ENCODE measurements at regions not wholly inside any gene's neighbourhood (a gene's known extent, or its start where the extent isn't known, plus 50 kb on each side); places are given as distances from the start of the nearest gene placed in this dataset.
"Not testable (repeated sequence)": the region's sequence is repeated elsewhere in the genome, so short reads cannot be mapped to it uniquely, and the experiment has no call there.

GRCh38 chr7:34445653-34446052, 212.4 kb upstream of the NPSR1 start:
- Histone ChIP-seq H3K36me3 (ENCODE audit: insufficient read depth, low read length) (no peaks in the 10 kb centered on the region), H3K4me1 (ENCODE audit: insufficient read depth, low read length) (no peaks in the 10 kb centered on the region), H3K27ac (ENCODE audit: low read depth, low read length) (no peak overlapping the region), H3K4me3 (ENCODE audit: low read depth in 1 of 2, low read length in 2 of 2) (no peak overlapping the region), H3K27me3 (ENCODE audit: control insufficient read depth in 1 of 2, insufficient read depth in 2 of 2, low read length in 2 of 2) (no peaks in the 10 kb centered on the region), H3K9me3 (ENCODE audit: low read length) (no peaks in the 10 kb centered on the region), H3K9ac (ENCODE audit: low read length) (no peak overlapping the region)

- not testable (repeated sequence) for H3K4me3 ChIP-seq (ENCODE audit: low read depth in 1 of 2, low read length in 2 of 2); H3K9me3 ChIP-seq (ENCODE audit: low read length); H3K27me3 ChIP-seq (ENCODE audit: control insufficient read depth in 1 of 2, insufficient read depth in 2 of 2, low read length in 2 of 2); H3K36me3 ChIP-seq (ENCODE audit: insufficient read depth, low read length); H3K4me1 ChIP-seq (ENCODE audit: insufficient read depth, low read length); H3K9ac ChIP-seq (ENCODE audit: low read length); H3K27ac ChIP-seq (ENCODE audit: low read depth, low read length)
Measured at GRCh38 chr7:34448531-34448930, 209.5 kb upstream of the NPSR1 start.

GRCh38 chr7:34449765-34450164, 208.3 kb upstream of the NPSR1 start:
- no peaks in the 10 kb centered on the region for H3K4me1 ChIP-seq (ENCODE audit: insufficient read depth, low read length)
- H3K27ac ChIP-seq (ENCODE audit: low read depth, low read length), result no peak overlapping the region

GRCh38 chr7:34451183-34451582, 206.8 kb upstream of the NPSR1 start:
- Histone ChIP-seq H3K27ac (ENCODE audit: low read depth, low read length) (no peak overlapping the region), H3K9me3 (ENCODE audit: low read length) (no peaks in the 10 kb centered on the region), H3K4me1 (ENCODE audit: insufficient read depth, low read length) (no peaks in the 10 kb centered on the region), H3K4me3 (ENCODE audit: low read depth in 1 of 2, low read length in 2 of 2) (no peak overlapping the region), H3K9ac (ENCODE audit: low read length) (no peak overlapping the region), H3K36me3 (ENCODE audit: insufficient read depth, low read length) (no peaks in the 10 kb centered on the region), H3K27me3 (ENCODE audit: control insufficient read depth in 1 of 2, insufficient read depth in 2 of 2, low read length in 2 of 2) (no peaks in the 10 kb centered on the region)

More at GRCh38 chr7:34449765-34450164, 208.3 kb upstream of the NPSR1 start:
- Histone ChIP-seq H3K27me3 (ENCODE audit: control insufficient read depth in 1 of 2, insufficient read depth in 2 of 2, low read length in 2 of 2) (no peaks in the 10 kb centered on the region), H3K9me3 (ENCODE audit: low read length) (no peaks in the 10 kb centered on the region), H3K36me3 (ENCODE audit: insufficient read depth, low read length) (no peaks in the 10 kb centered on the region), H3K4me3 (ENCODE audit: low read depth in 1 of 2, low read length in 2 of 2) (no peak overlapping the region), H3K9ac (ENCODE audit: low read length) (no peak overlapping the region)

GRCh38 chr7:34451923-34452322, 206.1 kb upstream of the NPSR1 start:
- H3K27me3 ChIP-seq (ENCODE audit: control insufficient read depth in 1 of 2, insufficient read depth in 2 of 2, low read length in 2 of 2), result no peaks in the 10 kb centered on the region
- no peak overlapping the region for H3K27ac ChIP-seq (ENCODE audit: low read depth, low read length)
- H3K36me3 ChIP-seq (ENCODE audit: insufficient read depth, low read length), result no peaks in the 10 kb centered on the region
- no peak overlapping the region for H3K9ac ChIP-seq (ENCODE audit: low read length)
- no peaks in the 10 kb centered on the region for H3K9me3 ChIP-seq (ENCODE audit: low read length)
- no peaks in the 10 kb centered on the region for H3K4me1 ChIP-seq (ENCODE audit: insufficient read depth, low read length)
- no peak overlapping the region for H3K4me3 ChIP-seq (ENCODE audit: low read depth in 1 of 2, low read length in 2 of 2)

- Histone ChIP-seq H3K9ac (ENCODE audit: low read length) (no peak overlapping the region), H3K27ac (ENCODE audit: low read depth, low read length) (no peak overlapping the region), H3K9me3 (ENCODE audit: low read length) (no peaks in the 10 kb centered on the region), H3K4me3 (ENCODE audit: low read depth in 1 of 2, low read length in 2 of 2) (no peak overlapping the region), H3K27me3 (ENCODE audit: control insufficient read depth in 1 of 2, insufficient read depth in 2 of 2, low read length in 2 of 2) (no peaks in the 10 kb centered on the region), H3K4me1 (ENCODE audit: insufficient read depth, low read length) (no peaks in the 10 kb centered on the region), H3K36me3 (ENCODE audit: insufficient read depth, low read length) (no peaks in the 10 kb centered on the region)
Measured at GRCh38 chr7:34452363-34452762, 205.7 kb upstream of the NPSR1 start.

- Histone ChIP-seq H3K27me3 (ENCODE audit: control insufficient read depth in 1 of 2, insufficient read depth in 2 of 2, low read length in 2 of 2) (no peaks in the 10 kb centered on the region), H3K36me3 (ENCODE audit: insufficient read depth, low read length) (no peaks in the 10 kb centered on the region), H3K9ac (ENCODE audit: low read length) (no peak overlapping the region), H3K9me3 (ENCODE audit: low read length) (no peaks in the 10 kb centered on the region), H3K27ac (ENCODE audit: low read depth, low read length) (no peak overlapping the region), H3K4me3 (ENCODE audit: low read depth in 1 of 2, low read length in 2 of 2) (no peak overlapping the region), H3K4me1 (ENCODE audit: insufficient read depth, low read length) (no peaks in the 10 kb centered on the region)
Measured at GRCh38 chr7:34453150-34453549, 204.9 kb upstream of the NPSR1 start.

GRCh38 chr7:34454381-34454780, 203.6 kb upstream of the NPSR1 start:
- Histone ChIP-seq H3K27me3 (ENCODE audit: control insufficient read depth in 1 of 2, insufficient read depth in 2 of 2, low read length in 2 of 2) (no peaks in the 10 kb centered on the region), H3K4me1 (ENCODE audit: insufficient read depth, low read length) (no peaks in the 10 kb centered on the region), H3K9ac (ENCODE audit: low read length) (no peak overlapping the region), H3K27ac (ENCODE audit: low read depth, low read length) (no peak overlapping the region), H3K4me3 (ENCODE audit: low read depth in 1 of 2, low read length in 2 of 2) (no peak overlapping the region), H3K36me3 (ENCODE audit: insufficient read depth, low read length) (no peaks in the 10 kb centered on the region), H3K9me3 (ENCODE audit: low read length) (no peaks in the 10 kb centered on the region)

- Histone ChIP-seq H3K4me3 (ENCODE audit: low read depth in 1 of 2, low read length in 2 of 2) (no peak overlapping the region), H3K9me3 (ENCODE audit: low read length) (no peaks in the 10 kb centered on the region), H3K4me1 (ENCODE audit: insufficient read depth, low read length) (no peaks in the 10 kb centered on the region), H3K36me3 (ENCODE audit: insufficient read depth, low read length) (no peaks in the 10 kb centered on the region), H3K27me3 (ENCODE audit: control insufficient read depth in 1 of 2, insufficient read depth in 2 of 2, low read length in 2 of 2) (no peaks in the 10 kb centered on the region), H3K27ac (ENCODE audit: low read depth, low read length) (no peak overlapping the region), H3K9ac (ENCODE audit: low read length) (no peak overlapping the region)
Measured at GRCh38 chr7:34457329-34457728, 200.7 kb upstream of the NPSR1 start.

GRCh38 chr7:34463830-34464229, 194.2 kb upstream of the NPSR1 start:
- H3K36me3 ChIP-seq (ENCODE audit: insufficient read depth, low read length), result no peaks in the 10 kb centered on the region
- no peak overlapping the region for H3K4me3 ChIP-seq (ENCODE audit: low read depth in 1 of 2, low read length in 2 of 2)
- H3K4me1 ChIP-seq (ENCODE audit: insufficient read depth, low read length), result no peaks in the 10 kb centered on the region
- H3K9me3 ChIP-seq (ENCODE audit: low read length), result no peaks in the 10 kb centered on the region
- no peak overlapping the region for H3K27ac ChIP-seq (ENCODE audit: low read depth, low read length)
- no peaks in the 10 kb centered on the region for H3K27me3 ChIP-seq (ENCODE audit: control insufficient read depth in 1 of 2, insufficient read depth in 2 of 2, low read length in 2 of 2)
- no peak overlapping the region for H3K9ac ChIP-seq (ENCODE audit: low read length)

- no peak overlapping the region for H3K27ac ChIP-seq (ENCODE audit: low read depth, low read length)
- H3K36me3 ChIP-seq (ENCODE audit: insufficient read depth, low read length), result no peaks in the 10 kb centered on the region
- no peaks in the 10 kb centered on the region for H3K9me3 ChIP-seq (ENCODE audit: low read length)
- no peak overlapping the region for H3K9ac ChIP-seq (ENCODE audit: low read length)
- H3K4me3 ChIP-seq (ENCODE audit: low read depth in 1 of 2, low read length in 2 of 2), result no peak overlapping the region
- H3K4me1 ChIP-seq (ENCODE audit: insufficient read depth, low read length), result no peaks in the 10 kb centered on the region
- no peaks in the 10 kb centered on the region for H3K27me3 ChIP-seq (ENCODE audit: control insufficient read depth in 1 of 2, insufficient read depth in 2 of 2, low read length in 2 of 2)
Measured at GRCh38 chr7:34471844-34472243, 186.2 kb upstream of the NPSR1 start.

GRCh38 chr7:34486371-34486770, 171.6 kb upstream of the NPSR1 start:
- Histone ChIP-seq H3K36me3 (ENCODE audit: insufficient read depth, low read length) (no peaks in the 10 kb centered on the region), H3K27ac (ENCODE audit: low read depth, low read length) (no peak overlapping the region), H3K27me3 (ENCODE audit: control insufficient read depth in 1 of 2, insufficient read depth in 2 of 2, low read length in 2 of 2) (no peaks in the 10 kb centered on the region), H3K9me3 (ENCODE audit: low read length) (no peaks in the 10 kb centered on the region), H3K9ac (ENCODE audit: low read length) (no peak overlapping the region), H3K4me3 (ENCODE audit: low read depth in 1 of 2, low read length in 2 of 2) (no peak overlapping the region), H3K4me1 (ENCODE audit: insufficient read depth, low read length) (no peaks in the 10 kb centered on the region)
